ENCODE measurements at regions not wholly inside any gene's neighbourhood (a gene's known extent, or its start where the extent isn't known, plus 50 kb on each side); places are given as distances from the start of the nearest gene placed in this dataset.

- Histone ChIP-seq H3K4me2 (ENCODE audit: low read length) (no peak overlapping the region), H4K20me1 (ENCODE audit: insufficient read depth, low read length) (no peaks in the 10 kb centered on the region), H3K9me2 (ENCODE audit: insufficient read depth, low read length) (no peaks in the 10 kb centered on the region), H3K36me3 (ENCODE audit: insufficient read depth, low read length) (no peaks in the 10 kb centered on the region), H3K4me3 (ENCODE audit: low read depth, low read length, poor library complexity, severe bottlenecking) (no peak overlapping the region), H3K9me3 (ENCODE audit: low read length) (no peaks in the 10 kb centered on the region), H2AFZ (ENCODE audit: low read length) (no peak overlapping the region), H3K4me1 (ENCODE audit: insufficient read depth, low read length, poor library complexity, severe bottlenecking) (no peaks in the 10 kb centered on the region), H3K79me2 (ENCODE audit: insufficient read depth, low read depth, low read length) (no peaks in the 10 kb centered on the region), H3K27ac (ENCODE audit: low read depth, low read length, poor library complexity, severe bottlenecking) (no peak overlapping the region)
- ChIA-PET POLR2A (no interaction called here), CTCF (ENCODE audit: unreplicated experiment) (no interaction called here)
- intact Hi-C loops (cut with micrococcal nuclease; ENCODE audit: unreplicated experiment) = no loop called here
- BruUV-seq (replicated peaks) = no TSS peak
- DNase-seq (ENCODE audit: low spot score) = no peak
- no peak for TF ChIP-seq EZH2phosphoT487 (IDR thresholded peaks at IDR 0.05; ENCODE audit: borderline replicate concordance, low read depth, low read length)
- TF ChIP-seq, protein P1, sequence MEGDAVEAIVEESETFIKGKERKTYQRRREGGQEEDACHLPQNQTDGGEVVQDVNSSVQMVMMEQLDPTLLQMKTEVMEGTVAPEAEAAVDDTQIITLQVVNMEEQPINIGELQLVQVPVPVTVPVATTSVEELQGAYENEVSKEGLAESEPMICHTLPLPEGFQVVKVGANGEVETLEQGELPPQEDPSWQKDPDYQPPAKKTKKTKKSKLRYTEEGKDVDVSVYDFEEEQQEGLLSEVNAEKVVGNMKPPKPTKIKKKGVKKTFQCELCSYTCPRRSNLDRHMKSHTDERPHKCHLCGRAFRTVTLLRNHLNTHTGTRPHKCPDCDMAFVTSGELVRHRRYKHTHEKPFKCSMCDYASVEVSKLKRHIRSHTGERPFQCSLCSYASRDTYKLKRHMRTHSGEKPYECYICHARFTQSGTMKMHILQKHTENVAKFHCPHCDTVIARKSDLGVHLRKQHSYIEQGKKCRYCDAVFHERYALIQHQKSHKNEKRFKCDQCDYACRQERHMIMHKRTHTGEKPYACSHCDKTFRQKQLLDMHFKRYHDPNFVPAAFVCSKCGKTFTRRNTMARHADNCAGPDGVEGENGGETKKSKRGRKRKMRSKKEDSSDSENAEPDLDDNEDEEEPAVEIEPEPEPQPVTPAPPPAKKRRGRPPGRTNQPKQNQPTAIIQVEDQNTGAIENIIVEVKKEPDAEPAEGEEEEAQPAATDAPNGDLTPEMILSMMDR (conservative IDR thresholded peaks at IDR 0.05; ENCODE audit: low read length) = no peak
Observed at GRCh38 chr1:55584526-55585401, 369.6 kb upstream of the USP24 start.

DNA sequence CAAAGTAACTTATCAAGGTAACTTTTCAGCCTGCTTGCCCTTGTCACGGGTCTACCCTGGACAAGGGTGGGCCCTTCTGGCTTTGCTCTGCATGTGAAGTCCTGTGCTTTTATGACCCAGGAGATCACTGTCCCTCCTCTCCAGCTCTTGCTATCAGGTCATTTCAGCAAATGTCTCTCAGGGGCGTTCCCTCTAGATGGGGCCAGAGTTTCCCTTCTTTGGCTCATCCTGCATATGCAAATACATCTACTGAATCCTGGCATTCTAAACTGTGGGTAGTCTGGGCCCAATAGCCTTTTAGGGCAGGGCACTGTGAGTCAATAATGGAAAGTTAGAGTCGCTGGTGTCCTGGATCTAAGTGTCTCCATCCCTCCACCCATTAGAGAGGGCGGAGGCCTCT is 366.9 kb upstream of the USP24 start:
- TF ChIP-seq, protein P1 (conservative IDR thresholded peaks at IDR 0.05; ENCODE audit: low read length) = no peak
- no peak for TF ChIP-seq EZH2phosphoT487 (IDR thresholded peaks at IDR 0.05; ENCODE audit: borderline replicate concordance, low read depth, low read length)
- Histone ChIP-seq H3K9me3 (ENCODE audit: low read length) (no peaks in the 10 kb centered on the region), H3K4me1 (ENCODE audit: insufficient read depth, low read length, poor library complexity, severe bottlenecking) (no peaks in the 10 kb centered on the region), H3K4me3 (ENCODE audit: low read depth, low read length, poor library complexity, severe bottlenecking) (no peak overlapping the region), H3K79me2 (ENCODE audit: insufficient read depth, low read depth, low read length) (no peaks in the 10 kb centered on the region), H3K9me2 (ENCODE audit: insufficient read depth, low read length) (no peaks in the 10 kb centered on the region), H2AFZ (ENCODE audit: low read length) (no peak overlapping the region), H3K4me2 (ENCODE audit: low read length) (no peak overlapping the region), H3K27ac (ENCODE audit: low read depth, low read length, poor library complexity, severe bottlenecking) (no peak overlapping the region), H4K20me1 (ENCODE audit: insufficient read depth, low read length) (no peaks in the 10 kb centered on the region), H3K36me3 (ENCODE audit: insufficient read depth, low read length) (no peaks in the 10 kb centered on the region)
- ChIA-PET CTCF (ENCODE audit: unreplicated experiment) (no interaction called here), POLR2A (no interaction called here)
- intact Hi-C loops (cut with micrococcal nuclease; ENCODE audit: unreplicated experiment) = no loop called here
- no peak for DNase-seq (ENCODE audit: low spot score)
- no TSS peak for BruUV-seq (replicated peaks)

- no peaks in the 10 kb centered on the region for H3K9me2 ChIP-seq (ENCODE audit: insufficient read depth, low read length)
- no peak overlapping the region for H2AFZ ChIP-seq (ENCODE audit: low read length)
- H3K9me3 ChIP-seq (ENCODE audit: low read length) = no peaks in the 10 kb centered on the region
- H3K4me2 ChIP-seq (ENCODE audit: low read length) = no peak overlapping the region
- H3K27ac ChIP-seq (ENCODE audit: low read depth, low read length, poor library complexity, severe bottlenecking) = no peak overlapping the region
- TF ChIP-seq, protein P1 (conservative IDR thresholded peaks at IDR 0.05; ENCODE audit: low read length) = no peak
- TF ChIP-seq EZH2phosphoT487 (IDR thresholded peaks at IDR 0.05; ENCODE audit: borderline replicate concordance, low read depth, low read length) = no peak
- H3K4me1 ChIP-seq (ENCODE audit: insufficient read depth, low read length, poor library complexity, severe bottlenecking) = no peaks in the 10 kb centered on the region
- intact Hi-C loops (cut with micrococcal nuclease; ENCODE audit: unreplicated experiment) = no loop called here
- H3K36me3 ChIP-seq (ENCODE audit: insufficient read depth, low read length) = no peaks in the 10 kb centered on the region
- H3K79me2 ChIP-seq (ENCODE audit: insufficient read depth, low read depth, low read length) = no peaks in the 10 kb centered on the region
- ChIA-PET CTCF (ENCODE audit: unreplicated experiment) (no interaction called here), POLR2A (no interaction called here)
- no peak overlapping the region for H3K4me3 ChIP-seq (ENCODE audit: low read depth, low read length, poor library complexity, severe bottlenecking)
- BruUV-seq (replicated peaks) = no TSS peak
- no peak for DNase-seq (ENCODE audit: low spot score)
- no peaks in the 10 kb centered on the region for H4K20me1 ChIP-seq (ENCODE audit: insufficient read depth, low read length)
Observed at GRCh38 chr1:55580845-55581332, 365.7 kb upstream of the USP24 start.
